HK-2 (cell line): ENCODE measurements at regions not wholly inside any gene's neighbourhood (a gene's known extent, or its start where the extent isn't known, plus 50 kb on each side); places are given as distances from the start of the nearest gene placed in this dataset.

Source experiments
- DNase-seq: peaks from one replicate; pipeline ENCODE4 v3.0.0-alpha.2; 2018; ENCODE audit not compliant: unreplicated experiment

DNA sequence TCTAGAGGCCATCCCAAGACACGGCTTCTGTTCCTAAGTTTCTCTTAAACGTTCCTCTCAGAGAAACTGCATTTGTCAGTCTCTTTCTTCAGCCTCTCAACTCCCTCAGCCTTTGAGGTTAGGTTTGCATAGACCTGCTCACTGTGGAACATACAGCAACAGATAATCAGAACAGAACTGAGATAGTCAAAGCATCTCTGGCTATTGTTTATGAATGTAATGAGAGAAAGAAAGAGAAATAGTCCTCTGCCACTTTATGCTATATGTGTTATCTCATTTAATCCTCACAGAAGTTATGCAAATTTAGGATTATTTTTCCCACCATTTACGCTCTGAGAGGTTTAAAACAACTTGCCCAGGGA, 190.6 kb downstream of the PHLDA1 start:
- no peak for DNase-seq

DNA sequence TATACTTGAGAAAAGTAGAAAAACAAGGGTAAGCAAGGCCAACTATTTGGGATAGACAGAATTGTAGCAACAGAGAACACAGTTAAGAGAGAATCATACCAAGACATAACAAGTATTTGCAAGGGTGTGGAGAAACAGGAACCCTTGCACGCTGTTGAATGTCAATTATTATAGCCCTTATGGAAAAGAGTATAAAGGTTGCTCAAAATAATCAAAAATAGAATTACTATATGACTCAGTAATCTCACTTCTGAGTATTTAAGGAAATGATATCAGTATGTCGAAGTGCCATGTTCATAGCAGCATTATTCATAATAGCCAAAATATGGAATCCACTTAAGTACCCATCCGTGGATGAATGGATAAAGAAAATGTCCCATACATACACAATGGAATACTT, 193.3 kb downstream of the PHLDA1 start:
- no peak for DNase-seq

DNA sequence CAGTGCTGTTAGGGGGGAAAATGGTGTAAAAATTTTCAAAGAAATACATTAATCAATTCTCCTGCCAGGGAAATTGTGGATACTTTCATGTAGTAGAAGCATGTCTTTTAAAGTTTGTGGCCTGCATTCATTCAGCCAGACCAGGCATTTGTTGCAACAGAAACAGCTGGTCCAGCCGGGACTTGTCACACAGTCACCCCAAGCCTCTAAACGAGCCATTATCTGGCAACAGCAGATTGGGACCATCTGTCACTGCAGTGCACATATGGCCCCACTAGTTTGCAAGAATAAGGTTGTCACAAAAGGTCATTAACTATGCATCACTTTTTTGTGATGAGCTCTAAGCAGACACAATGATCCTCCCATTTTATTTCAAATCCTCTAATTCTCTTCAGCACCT, 193.9 kb downstream of the PHLDA1 start:
- DNase-seq, result no peak

DNA sequence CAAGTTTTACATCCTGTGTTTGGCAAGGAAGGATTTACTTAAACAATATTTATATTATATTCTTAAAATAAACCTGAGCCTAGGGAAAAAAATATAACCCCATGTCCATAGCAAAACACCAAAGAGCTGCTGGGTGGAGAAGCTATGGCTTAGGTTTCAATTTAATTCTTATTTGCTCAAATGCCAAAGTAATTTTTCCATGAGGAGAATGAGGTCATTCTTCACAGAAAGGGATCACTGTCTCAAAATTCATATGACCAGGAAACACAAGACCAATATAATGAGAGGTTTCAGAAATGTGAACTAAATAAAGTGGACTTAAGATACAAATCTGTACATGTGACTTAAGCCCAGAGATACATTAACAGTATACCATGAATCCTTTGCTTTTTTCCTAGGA, 195.0 kb downstream of the PHLDA1 start:
- DNase-seq, result no peak

DNA sequence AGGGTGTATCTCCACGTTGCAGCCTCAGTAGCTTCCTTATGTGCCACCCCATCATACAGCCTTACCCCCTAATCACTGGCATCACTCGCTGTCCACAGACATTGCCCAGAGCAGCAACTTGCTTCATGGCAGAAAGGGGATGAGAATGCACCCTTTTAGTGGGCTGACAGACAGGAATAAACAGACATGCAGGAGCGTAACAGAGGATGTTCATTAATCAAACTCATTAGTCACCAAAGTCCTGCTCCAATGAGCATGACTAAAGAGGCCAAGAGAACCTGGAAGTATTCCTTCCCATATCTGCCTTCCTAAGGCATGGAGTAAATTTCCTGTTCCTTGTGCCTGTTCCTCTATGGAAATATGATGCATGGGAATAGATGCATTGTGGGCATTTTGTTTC, 197.0 kb downstream of the PHLDA1 start:
- peak; percentile 19 for DNase-seq

DNA sequence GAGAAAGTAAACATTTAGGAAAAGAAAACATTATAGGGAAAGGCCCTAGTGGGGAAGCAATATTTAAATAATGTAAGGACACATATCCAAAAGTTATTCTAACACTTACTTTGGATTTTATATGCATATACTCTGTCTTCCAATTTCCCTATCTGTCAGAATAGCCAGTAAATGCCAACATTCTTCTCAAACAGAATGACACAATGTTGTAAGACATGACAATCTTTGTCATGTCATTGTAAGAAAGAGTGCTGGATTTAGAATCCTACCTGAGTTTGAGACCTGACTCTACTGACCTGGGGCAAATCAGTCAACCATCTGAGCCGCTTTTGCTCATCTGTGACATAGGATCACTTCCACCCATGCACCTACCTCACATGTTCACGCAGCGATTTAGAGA, 198.3 kb downstream of the PHLDA1 start:
- DNase-seq, result no peak

DNA sequence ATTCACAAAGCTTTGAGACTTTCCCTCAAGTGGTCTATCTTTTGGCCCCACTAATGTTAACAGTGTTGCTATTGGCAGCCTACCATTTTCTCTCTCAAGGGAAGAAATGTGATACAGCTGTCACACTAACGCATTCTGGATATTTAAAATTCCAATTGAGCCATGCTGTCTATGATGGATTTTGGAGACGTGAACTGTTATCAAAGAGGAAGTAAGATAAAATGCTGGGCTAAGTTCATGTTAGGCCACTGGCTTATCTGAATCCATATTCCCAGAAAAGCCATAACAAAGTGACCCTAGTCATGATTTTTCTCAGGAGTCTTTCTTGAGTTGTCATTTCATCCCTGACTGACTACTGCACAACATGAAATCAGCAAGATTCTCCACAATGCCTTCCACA, 200.2 kb downstream of the PHLDA1 start:
- no peak for DNase-seq

DNA sequence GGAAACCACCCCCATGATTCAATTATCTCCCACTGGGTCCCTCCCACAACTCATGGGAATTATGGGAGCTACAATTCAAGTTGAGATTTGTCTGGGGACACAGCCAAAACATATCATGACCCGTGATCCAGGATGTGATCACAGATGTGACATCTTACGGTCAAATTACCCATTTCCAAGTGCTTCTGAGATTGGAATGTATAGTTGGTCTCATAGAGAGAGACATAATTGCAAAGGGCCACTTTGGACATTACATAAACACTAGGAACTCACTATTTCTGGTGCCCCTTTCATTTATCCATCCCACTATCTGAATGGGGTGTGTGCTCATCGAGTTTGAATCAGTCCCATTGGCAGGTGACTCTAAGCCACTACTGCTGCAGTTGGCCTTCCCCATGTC, 204.5 kb downstream of the PHLDA1 start:
- DNase-seq, result no peak

DNA sequence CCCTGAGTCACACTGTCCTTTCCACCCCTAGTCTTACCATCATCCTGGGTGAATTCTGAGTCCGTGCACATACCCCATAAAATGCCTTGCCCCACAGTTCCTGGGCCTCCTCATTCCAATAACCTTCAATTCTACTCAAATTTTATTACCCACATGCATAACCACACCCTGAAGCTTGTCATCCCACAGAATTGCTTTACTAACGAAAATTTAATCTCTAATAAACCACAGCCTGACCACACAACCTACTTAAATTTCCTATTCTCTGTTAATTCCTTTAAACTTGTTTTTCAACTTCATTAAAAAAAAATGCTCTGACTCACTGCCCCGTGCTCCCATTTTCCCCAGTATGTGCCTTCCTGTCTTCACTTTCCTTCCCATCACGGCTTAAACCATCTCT, 205.9 kb downstream of the PHLDA1 start:
- peak; percentile 44 for DNase-seq

DNA sequence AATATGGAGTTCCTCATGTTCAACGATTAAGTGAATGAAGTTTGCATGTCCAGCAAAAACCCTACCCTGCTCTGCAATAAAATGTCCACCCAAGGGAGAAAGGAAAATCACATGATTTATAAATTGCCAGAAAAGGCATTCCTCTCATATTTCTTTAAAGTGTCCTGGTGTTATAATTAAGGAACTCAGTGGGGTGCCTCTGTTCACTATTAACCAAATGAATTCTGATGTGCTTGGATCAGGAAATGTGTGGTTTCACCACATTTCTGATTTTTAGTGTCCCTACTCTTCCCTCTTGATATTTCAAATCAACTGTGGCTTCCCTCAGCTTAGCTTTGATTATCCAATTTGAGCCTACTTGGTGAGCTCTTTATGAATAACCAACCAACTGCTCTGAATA, 208.1 kb downstream of the PHLDA1 start:
- DNase-seq, result no peak

DNA sequence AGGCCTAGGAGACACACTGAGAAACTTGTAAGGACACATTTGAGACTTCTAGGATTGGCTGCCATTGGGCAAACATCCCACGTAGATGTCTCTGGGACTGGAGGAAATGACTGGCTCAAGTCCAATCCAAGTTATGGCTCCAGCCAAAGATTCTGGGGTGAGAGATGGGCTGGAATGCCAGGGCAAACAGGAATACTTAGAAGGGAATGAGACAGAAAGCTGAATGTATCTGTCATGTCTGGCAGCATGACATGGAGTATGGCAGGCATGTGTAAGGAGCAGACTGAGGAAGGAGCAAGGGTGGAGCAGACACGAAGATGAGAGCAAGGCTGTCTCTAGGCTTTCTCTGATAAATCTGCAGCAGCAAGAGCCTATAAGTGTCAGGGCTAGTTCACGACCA, 209.2 kb downstream of the PHLDA1 start:
- no peak for DNase-seq

DNA sequence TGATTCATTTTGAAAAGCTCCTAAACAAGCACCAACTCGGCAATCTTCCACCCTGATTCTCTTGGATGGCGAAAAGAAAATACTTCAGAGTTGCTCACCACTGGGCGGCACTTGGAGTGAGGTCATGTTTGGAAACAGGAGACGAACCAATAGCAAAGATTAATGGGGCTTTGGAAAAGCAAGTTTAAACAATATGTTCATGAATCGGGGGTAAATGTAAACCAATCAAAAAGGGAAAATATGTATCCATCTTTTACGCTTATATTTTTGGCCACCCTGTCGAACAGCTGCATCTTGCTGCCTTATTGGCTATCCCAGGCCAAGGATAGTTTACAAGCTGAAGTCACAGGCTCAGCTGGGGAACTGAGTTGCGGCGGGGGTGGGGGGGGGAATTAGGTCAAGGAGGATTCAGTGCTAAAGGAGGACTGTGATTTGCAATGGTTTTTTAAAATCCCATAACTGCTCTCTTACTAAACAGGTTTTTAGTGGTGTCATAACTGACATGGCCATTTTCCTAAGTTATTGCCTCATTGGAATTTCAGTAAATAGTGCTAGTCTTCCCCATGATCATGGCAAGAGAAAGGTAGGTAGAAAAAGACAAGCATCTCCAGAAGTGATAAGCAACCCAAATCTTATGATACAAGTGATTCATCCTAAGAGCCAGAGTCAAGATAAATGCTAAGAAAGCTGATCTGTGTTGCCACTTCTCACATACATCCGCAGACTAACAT, 210.6 kb downstream of the PHLDA1 start:
- DNase-seq, result no peak

DNA sequence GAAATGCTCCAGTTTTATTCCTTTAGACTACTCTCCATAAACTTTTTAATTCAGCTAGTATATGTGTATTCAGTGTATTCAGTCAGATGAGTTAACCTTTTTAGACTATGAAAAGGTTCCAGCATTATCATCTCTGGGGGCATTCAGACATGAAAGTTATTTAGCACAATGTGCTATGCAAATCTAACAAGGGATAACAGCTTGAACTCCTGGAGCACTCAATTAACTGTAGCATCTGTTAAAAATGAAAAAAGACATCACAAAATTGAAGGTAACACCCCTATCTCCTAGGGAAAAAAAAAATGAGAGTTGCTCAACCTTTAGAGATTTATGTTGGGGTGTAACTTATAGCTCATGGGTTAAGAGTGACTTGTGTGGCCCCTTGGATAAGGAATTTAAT, 211.5 kb downstream of the PHLDA1 start:
- DNase-seq, result no peak

DNA sequence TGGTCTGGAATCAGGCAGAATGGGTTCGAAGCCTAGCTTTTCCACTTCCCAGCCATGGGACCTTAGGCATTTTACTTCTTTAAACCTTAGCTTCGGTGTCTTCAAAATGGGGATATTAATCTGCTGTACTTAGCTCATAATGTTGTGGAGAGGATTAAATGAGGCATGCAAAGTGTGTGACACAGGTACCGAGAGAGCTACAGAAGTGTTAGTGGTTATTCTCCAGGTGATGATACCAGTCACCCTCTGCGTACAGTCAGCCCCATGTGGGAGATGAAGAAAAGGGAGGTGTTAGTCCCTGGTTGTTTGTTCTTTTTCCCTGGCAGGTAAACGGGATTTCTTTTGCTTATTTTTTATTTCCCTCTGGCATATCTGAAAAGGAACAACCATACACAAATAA, 212.1 kb downstream of the PHLDA1 start:
- no peak for DNase-seq

DNA sequence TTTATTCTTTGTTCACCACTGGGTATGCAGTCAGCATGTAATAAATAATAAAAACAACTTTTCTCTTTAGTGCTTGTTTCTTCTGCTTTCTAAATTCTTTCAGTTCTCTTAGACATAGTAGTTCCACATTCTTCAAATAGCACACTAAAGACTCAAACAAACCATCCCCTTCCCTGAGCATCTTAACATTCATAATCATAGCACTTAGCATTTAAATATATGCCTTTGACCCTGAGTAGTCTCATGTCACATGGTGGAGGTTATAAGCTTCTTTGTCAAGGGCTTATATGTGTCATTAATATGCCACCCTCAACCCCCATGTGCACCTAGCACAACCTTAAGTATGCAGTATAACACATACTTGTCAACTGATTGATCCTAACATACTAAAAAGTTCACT, 212.7 kb downstream of the PHLDA1 start:
- DNase-seq, result no peak

DNA sequence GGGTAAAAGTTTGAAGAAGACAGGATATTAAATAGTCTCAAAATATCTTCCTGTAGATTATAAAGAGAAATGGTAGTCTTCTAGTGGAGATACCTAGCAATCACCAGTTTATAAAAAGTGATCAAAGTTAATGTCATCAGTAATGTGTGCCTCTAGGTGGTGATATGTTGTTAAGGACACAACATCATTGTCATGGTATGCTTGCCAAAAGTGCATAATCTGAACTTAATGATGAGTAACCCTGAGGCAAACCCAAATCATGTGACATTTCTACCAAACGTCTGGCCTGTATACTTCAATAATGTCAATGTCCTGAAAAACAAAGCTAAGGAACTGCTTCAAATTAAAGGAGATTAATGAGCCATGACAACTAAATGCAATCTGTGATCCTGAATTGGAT, 214.7 kb downstream of the PHLDA1 start:
- no peak for DNase-seq

DNA sequence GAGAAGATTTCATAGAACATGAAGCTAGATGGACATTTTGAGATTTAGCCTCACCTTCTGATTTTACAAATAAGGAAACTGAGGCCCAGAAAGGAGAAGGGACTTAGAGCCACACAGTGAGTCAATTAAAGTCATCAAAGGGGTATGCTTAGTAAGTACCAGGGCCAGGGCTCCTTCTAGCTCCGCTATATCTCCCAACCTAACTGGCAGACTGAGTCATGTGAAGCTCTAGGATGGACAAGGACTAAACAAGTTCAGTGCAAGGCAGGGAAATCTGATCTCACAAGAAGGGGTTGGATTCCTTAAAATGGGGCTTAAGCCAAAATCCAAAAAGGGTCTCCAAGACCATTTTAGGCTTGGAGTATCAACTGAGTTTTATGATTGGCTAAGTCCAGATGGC, 215.8 kb downstream of the PHLDA1 start:
- DNase-seq, result no peak

DNA sequence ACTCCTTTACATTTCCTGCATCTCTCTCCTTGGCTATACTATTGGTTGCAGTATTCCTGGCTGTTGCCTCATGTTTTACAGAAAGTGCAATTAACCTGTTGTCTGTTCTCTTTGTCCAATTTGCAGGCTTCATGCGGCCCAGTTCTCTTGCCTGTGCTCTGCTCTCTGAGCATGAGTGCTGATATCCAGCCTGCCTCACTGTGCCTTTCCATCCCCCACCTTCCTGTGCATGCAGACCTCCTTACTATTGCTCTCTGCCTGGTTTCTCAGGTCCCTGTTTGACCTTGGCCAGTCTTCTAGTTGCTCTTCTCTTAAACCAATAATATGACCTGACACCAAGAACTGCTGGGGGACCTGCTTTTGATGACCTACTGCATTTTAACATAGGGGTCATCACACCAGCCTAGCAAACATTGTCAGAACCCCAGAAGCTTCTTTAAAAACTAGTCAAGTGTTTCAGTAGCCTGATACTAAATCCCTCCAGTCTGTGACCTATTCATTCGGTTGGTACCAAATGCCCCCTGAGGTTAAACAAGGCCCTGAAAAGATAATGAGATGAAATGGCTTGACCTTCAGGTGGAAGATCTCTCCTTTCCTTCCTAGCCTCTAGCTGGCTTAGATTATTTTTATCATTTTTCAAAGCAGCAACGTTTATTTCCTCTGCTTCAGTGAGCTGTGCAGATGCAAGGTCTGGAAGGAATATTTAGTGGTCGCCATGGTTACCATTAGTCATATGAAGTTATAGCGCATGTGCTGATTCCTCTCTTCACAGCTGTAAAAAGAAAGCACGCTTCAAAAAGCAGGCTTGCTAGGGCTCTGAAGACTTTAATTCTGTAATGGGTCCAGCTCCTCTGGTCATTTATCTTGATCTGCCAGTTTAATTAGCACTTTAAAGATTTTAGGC, 216.5 kb downstream of the PHLDA1 start:
- peak; percentile 33 for DNase-seq

DNA sequence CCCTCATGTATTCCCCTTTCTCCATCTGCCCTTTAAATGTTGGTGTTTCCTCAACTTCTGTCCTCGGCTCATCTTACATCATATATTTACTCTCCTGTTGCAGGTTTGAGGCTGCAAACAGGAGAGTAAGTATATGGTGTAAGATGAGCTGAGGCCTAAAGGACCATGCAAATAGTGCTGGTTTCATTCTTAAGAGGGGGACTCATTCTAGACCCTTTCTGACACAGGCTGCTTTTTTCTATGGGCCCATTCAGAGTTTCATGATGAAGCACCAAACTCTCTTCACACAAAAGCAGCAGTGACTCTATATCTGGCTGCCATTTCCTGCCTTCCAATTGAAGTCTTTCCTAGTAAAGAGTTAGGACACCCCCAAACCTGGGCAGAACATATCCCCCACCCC, 218.5 kb downstream of the PHLDA1 start:
- no peak for DNase-seq

DNA sequence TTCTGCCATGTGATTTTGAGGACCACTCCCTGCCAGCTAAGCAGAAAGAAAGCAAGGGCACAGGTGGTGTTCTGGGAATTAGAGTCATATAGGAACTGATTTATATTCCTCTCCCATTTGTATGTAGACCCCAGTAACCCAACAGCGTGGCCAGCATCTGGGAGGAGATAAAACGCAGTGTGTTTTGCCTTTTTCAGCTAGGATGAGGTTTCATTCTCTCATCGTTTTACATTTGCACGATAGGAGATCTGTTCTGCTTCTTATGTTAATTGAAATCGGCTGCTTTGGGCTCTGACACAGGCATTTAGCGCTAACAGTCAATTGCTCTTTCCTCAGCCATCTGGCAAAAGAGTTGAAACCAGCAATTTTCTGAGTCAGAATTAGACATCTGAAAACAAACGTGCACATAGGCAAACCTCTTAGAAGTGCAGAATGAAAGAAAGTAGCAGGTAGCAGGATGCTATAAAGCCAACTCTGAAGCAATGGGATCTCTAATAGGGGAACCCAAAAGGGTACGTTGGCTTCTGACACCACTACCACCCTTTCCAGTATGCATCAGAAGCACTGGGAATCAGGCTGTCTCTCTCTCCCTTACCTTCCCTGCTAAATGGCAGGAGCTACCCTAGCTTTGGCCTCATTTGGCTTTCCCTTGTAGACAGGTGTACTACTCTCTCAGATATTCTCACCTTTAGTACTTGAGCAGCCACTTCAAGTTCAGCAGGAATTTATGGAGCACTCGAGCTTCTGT, 219.1 kb downstream of the PHLDA1 start:
- no peak for DNase-seq

DNA sequence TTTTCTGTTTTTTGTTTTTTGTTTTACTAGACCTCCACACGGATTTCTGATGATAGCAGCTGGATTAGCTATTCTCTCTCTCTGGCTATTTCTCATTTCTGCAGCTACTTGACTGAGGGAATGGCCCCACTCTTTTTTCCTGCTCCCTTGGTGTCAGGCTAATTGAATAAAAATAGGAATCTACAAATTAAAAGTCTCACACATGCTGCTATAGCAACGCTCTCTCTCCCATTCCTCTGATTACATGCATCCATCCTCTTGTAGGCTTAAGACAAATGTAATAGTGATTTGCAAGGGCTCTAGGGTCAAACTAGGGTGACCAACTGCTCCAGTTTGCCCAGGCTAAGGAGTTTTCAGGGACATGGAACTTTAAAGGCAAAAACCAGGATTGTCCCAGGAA, 221.8 kb downstream of the PHLDA1 start:
- DNase-seq, result no peak

DNA sequence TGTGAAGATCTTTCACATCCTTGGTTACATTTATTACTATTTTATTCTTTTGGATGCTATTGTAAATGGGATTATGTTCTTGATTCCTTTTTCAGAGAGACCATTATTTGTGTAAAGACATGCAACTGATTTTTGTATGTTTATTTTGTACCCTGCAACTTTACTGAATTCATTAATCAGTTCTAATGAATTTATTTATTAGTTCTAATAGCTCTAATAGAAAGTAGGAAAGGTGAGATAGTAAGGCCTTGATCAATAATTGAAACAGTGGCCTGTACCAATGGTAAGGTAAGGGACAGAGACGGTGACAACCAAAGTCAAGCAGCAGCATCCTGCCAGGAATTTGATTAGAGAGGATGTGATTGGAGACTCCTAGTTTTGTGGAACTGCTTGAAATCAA, 224.1 kb downstream of the PHLDA1 start:
- no peak for DNase-seq

DNA sequence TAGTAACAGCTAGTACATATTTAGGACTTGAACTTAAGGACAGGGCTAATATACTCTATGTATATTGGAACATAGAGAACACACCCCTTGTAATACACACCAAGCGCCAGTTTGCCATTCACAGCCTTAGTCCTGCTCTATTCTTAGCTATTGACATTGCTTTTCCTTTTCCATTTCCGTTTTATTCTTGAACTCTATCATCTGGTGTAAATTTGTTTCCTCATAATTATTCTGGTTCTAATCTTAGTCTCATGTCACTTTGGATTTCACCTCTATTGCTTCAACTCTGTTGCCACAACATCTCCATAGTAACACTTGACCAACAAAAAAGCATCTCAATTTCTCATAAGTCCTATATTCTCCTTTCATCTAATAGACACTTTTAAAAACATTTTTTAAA, 225.7 kb downstream of the PHLDA1 start:
- no peak for DNase-seq
